ENCODE measurements at regions not wholly inside any gene's neighbourhood (a gene's known extent, or its start where the extent isn't known, plus 50 kb on each side); places are given as distances from the start of the nearest gene placed in this dataset.

DNA sequence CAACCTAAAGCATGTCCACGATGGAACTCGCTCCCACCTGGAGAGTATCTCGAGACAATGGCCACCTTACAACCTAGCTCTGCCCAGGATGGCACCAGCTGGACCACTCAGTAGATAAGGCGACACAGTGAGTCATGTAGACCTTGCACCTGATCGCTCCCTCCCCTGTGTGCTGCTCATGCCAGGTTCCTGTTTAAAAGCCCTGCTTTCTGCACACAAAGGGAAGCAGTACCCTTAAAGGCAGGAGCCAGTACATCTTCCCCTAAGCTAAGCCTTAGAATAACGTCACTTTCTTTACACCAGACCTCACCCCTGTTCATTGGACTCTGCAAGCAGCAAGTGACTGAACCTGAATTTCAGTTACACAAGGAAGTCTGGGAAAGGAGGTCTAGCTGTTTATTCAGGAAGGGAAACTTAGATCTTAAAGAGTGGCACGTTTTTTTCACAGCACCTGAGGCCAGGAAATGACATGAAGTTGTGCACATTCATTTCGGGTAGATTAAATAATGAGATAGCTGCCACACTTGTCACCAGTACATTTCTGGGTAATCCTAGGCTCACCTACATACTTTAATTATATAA lies 117.9 kb downstream of the MTPAP start:
- H2AFZ ChIP-seq (ENCODE audit: low read length): peak overlapping the region; percentile 41; the same call in 1 of the 2 replicates
- no peaks in the 10 kb centered on the region for H3K79me2 ChIP-seq (ENCODE audit: insufficient read depth, low read depth, low read length)
- peak; percentile 14 for DNase-seq (ENCODE audit: low spot score)
- intact Hi-C loops (cut with micrococcal nuclease; ENCODE audit: unreplicated experiment): no loop called here
- no TSS peak for BruUV-seq (replicated peaks)
- POLR2A ChIA-PET: interaction anchor here (0.7 to 1.1 kb wide), 2 partner anchors 16 to 135 kb away, joined by 3 to 4 read pairs; no protein-coding TSS in a partner anchor
- TF ChIP-seq, protein P1, sequence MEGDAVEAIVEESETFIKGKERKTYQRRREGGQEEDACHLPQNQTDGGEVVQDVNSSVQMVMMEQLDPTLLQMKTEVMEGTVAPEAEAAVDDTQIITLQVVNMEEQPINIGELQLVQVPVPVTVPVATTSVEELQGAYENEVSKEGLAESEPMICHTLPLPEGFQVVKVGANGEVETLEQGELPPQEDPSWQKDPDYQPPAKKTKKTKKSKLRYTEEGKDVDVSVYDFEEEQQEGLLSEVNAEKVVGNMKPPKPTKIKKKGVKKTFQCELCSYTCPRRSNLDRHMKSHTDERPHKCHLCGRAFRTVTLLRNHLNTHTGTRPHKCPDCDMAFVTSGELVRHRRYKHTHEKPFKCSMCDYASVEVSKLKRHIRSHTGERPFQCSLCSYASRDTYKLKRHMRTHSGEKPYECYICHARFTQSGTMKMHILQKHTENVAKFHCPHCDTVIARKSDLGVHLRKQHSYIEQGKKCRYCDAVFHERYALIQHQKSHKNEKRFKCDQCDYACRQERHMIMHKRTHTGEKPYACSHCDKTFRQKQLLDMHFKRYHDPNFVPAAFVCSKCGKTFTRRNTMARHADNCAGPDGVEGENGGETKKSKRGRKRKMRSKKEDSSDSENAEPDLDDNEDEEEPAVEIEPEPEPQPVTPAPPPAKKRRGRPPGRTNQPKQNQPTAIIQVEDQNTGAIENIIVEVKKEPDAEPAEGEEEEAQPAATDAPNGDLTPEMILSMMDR (conservative IDR thresholded peaks at IDR 0.05; ENCODE audit: low read length): no peak
- TF ChIP-seq EZH2phosphoT487 (IDR thresholded peaks at IDR 0.05; ENCODE audit: borderline replicate concordance, low read depth, low read length): no peak
- CTCF ChIA-PET (ENCODE audit: unreplicated experiment): interaction anchor here (0.9 kb wide), 1 partner anchor 10 kb away, joined by 3 read pairs; no protein-coding TSS in a partner anchor
- no peak overlapping the region; the same call in 1 of the 2 replicates for H3K4me2 ChIP-seq (ENCODE audit: low read length)
- no peak overlapping the region for H3K4me3 ChIP-seq (ENCODE audit: low read depth, low read length, poor library complexity, severe bottlenecking)
- H4K20me1 ChIP-seq (ENCODE audit: insufficient read depth, low read length): no peaks in the 10 kb centered on the region
- no peaks in the 10 kb centered on the region for H3K36me3 ChIP-seq (ENCODE audit: insufficient read depth, low read length)
- H3K27ac ChIP-seq (ENCODE audit: low read depth, low read length, poor library complexity, severe bottlenecking): no peak overlapping the region
- H3K9me3 ChIP-seq (ENCODE audit: low read length): no peaks in the 10 kb centered on the region
- H3K9me2 ChIP-seq (ENCODE audit: insufficient read depth, low read length): no peaks in the 10 kb centered on the region
- peaks cover 8% of the 10 kb centered on the region for H3K4me1 ChIP-seq (ENCODE audit: insufficient read depth, low read length, poor library complexity, severe bottlenecking)

DNA sequence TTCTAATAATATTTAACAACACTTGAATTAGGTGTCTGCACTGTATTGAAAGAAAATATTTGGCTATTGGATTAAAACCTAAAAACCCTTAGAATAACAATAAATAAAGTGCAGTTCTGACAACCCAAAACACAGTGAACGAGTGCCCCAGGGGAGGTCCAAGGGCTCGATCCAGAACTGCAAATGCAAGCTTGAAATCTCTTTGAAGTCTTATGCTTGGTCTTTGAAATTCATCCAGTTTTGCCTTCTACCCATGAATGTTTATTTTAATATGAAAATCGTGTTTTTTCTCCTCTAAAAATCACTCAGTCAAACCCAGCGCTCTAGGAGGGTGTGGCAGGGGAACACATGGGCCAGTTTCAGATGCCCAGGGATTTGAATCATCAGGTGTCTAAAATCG lies 119.5 kb downstream of the MTPAP start:
- DNase-seq (ENCODE audit: low spot score): no peak
- Histone ChIP-seq H3K4me3 (ENCODE audit: low read depth, low read length, poor library complexity, severe bottlenecking) (no peak overlapping the region), H3K4me1 (ENCODE audit: insufficient read depth, low read length, poor library complexity, severe bottlenecking) (peaks cover 8% of the 10 kb centered on the region), H4K20me1 (ENCODE audit: insufficient read depth, low read length) (no peaks in the 10 kb centered on the region), H3K9me2 (ENCODE audit: insufficient read depth, low read length) (no peaks in the 10 kb centered on the region), H2AFZ (ENCODE audit: low read length) (no peak overlapping the region), H3K36me3 (ENCODE audit: insufficient read depth, low read length) (no peaks in the 10 kb centered on the region), H3K9me3 (ENCODE audit: low read length) (no peaks in the 10 kb centered on the region), H3K79me2 (ENCODE audit: insufficient read depth, low read depth, low read length) (no peaks in the 10 kb centered on the region), H3K27ac (ENCODE audit: low read depth, low read length, poor library complexity, severe bottlenecking) (no peak overlapping the region), H3K4me2 (ENCODE audit: low read length) (no peak overlapping the region)
- intact Hi-C loops (cut with micrococcal nuclease; ENCODE audit: unreplicated experiment): no loop called here
- ChIA-PET CTCF (ENCODE audit: unreplicated experiment) (no interaction called here), POLR2A (interaction anchor here (0.6 to 0.7 kb wide), 2 partner anchors 12 to 23 kb away, joined by 3 to 7 read pairs; no protein-coding TSS in a partner anchor)
- TF ChIP-seq EZH2phosphoT487 (IDR thresholded peaks at IDR 0.05; ENCODE audit: borderline replicate concordance, low read depth, low read length): no peak
- TF ChIP-seq, protein P1 (conservative IDR thresholded peaks at IDR 0.05; ENCODE audit: low read length): no peak
- BruUV-seq (replicated peaks): no TSS peak

DNA sequence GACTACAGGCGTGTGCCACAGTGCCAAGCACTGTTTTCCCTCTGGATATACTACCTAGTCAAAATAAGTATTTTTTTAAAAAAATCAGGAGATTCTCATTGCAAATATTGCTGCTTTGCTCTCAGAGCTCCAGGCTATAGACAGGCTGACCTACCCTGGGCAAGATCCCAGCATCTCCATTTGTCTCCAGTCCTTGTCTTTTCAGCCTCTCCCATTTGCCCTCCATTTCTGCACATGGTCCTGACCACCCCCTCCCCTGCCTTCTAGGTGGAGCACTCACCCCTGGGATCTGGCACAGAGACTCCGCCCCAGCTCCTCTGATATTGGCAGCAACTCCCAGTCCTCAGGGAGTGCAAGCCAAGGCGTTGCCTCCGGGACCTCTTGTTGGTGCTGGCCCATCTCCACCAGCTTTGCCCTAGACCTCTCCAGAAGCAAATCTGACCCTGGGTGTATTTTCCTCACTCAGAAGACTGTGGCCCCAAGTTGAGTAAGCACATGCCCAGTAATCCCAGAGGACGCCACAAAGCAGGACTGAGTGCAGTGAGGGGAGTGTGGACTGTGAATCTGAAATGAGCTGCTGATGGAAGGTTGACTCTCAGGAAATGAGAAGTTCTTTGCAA lies 120.6 kb downstream of the MTPAP start:
- Histone ChIP-seq H3K4me1 (ENCODE audit: insufficient read depth, low read length, poor library complexity, severe bottlenecking) (peaks cover 8% of the 10 kb centered on the region), H3K27ac (ENCODE audit: low read depth, low read length, poor library complexity, severe bottlenecking) (no peak overlapping the region), H3K4me3 (ENCODE audit: low read depth, low read length, poor library complexity, severe bottlenecking) (no peak overlapping the region), H3K79me2 (ENCODE audit: insufficient read depth, low read depth, low read length) (no peaks in the 10 kb centered on the region), H3K9me2 (ENCODE audit: insufficient read depth, low read length) (no peaks in the 10 kb centered on the region), H3K36me3 (ENCODE audit: insufficient read depth, low read length) (no peaks in the 10 kb centered on the region), H3K4me2 (ENCODE audit: low read length) (no peak overlapping the region), H4K20me1 (ENCODE audit: insufficient read depth, low read length) (no peaks in the 10 kb centered on the region), H3K9me3 (ENCODE audit: low read length) (no peaks in the 10 kb centered on the region), H2AFZ (ENCODE audit: low read length) (no peak overlapping the region)
- POLR2A ChIA-PET: no interaction called here
- intact Hi-C loops (cut with micrococcal nuclease; ENCODE audit: unreplicated experiment): no loop called here
- CTCF ChIA-PET (ENCODE audit: unreplicated experiment): no interaction called here
- no peak for DNase-seq (ENCODE audit: low spot score)
- TF ChIP-seq, protein P1 (conservative IDR thresholded peaks at IDR 0.05; ENCODE audit: low read length): no peak
- no peak for TF ChIP-seq EZH2phosphoT487 (IDR thresholded peaks at IDR 0.05; ENCODE audit: borderline replicate concordance, low read depth, low read length)
- no TSS peak for BruUV-seq (replicated peaks)
